Right lung (tissue), 2 donors: ENCODE measurements at regions not wholly inside any gene's neighbourhood (a gene's known extent, or its start where the extent isn't known, plus 50 kb on each side); places are given as distances from the start of the nearest gene placed in this dataset.

Experiments used
- DNase-seq, 2 donors: peaks; one replicate each; pipeline ENCODE4 v3.0.0-alpha.2; 2013

DNA sequence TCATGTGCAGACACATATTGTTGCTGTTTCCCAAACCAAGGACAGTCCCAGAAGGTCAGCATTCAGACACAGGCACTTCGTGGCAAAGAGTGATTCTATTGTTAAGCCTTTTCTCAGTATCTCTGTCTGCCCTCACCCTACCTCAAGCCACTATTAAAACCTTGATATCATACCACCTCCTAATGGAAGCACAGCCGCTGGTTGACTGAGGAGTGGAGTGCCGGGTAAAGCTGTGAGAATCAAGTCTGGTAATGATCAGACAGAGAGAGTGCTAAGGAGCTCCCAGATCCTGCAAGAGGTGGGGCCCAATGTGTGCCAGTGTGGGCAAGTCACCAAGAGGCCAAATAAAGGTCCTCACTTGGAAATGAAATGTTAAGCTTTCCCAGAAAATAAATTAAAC, 819.5 kb downstream of the BCL11A start:
- no peak for DNase-seq

DNA sequence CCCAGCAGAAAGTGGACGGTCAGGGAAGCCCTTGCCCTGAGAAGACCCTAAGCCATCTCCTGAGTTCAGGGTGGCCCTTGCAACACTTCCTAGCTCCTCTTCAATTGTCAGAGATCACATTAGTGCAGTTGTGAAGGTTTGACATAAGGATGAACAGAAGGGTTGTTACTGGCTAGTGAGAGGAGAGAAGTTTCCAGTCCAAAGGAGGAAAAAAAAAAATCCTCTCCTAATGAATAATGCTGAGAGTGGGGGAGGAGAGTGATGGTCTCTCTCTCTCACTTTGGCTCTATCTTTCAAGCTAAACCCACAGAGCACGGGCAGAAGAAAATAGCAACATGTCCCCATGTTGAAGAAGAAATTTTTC, 819.9 kb downstream of the BCL11A start:
- DNase-seq, result no peak

DNA sequence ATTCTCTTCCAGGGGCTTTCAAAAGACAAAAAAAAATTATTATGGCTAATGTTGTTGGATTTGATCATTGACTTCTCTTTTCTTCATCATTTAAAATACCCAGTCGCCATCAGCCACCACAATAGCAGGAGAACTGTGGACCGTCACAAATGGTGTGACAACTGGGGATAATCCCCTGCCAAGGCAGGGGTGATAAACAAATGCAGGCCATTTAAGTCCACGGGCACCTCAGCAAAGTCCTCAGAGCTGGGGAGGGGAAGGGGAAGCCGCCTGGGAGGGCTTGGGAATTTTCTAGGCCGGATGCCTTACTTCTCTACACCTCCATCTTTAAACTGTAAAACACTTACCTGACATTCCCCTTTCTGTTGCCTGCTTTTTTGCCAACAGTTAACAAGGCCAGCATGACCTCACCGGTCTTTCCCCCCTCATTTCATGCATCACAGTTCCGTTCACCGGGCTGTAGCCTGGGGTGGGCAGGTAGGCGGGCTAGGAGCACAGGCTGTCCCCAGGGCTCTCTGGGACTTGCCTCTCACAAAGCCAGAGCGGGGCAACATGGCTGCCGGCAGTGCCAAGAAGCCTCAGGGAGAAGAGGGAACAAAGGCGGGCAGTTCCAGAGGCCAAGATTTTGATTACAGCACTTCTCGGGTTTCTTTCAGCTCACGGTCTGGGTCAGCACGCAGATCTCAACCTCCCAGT, 820.4 kb downstream of the BCL11A start:
- no peak for DNase-seq

DNA sequence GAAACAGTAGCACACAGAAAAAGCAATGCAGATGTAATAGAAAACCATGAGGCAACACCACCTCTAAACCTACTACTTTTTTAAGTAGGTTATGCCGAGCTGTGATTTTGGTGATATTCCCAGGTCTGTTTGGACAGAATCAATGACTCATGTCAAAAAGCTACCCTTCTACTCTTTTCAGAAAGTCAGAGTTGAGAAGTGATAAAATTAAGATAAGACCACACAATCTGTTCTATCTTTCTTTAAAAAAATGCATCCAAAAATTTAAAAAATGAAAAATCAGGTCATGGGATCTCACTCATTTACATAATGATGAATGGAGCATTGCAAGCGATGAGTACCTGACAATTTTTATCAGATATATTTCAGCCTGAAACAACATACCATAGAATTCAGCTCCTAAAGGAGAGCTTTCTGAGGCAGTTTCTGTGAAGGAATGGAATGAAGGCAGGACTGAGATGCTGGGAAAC, 826.3 kb downstream of the BCL11A start:
- DNase-seq, result no peak

DNA sequence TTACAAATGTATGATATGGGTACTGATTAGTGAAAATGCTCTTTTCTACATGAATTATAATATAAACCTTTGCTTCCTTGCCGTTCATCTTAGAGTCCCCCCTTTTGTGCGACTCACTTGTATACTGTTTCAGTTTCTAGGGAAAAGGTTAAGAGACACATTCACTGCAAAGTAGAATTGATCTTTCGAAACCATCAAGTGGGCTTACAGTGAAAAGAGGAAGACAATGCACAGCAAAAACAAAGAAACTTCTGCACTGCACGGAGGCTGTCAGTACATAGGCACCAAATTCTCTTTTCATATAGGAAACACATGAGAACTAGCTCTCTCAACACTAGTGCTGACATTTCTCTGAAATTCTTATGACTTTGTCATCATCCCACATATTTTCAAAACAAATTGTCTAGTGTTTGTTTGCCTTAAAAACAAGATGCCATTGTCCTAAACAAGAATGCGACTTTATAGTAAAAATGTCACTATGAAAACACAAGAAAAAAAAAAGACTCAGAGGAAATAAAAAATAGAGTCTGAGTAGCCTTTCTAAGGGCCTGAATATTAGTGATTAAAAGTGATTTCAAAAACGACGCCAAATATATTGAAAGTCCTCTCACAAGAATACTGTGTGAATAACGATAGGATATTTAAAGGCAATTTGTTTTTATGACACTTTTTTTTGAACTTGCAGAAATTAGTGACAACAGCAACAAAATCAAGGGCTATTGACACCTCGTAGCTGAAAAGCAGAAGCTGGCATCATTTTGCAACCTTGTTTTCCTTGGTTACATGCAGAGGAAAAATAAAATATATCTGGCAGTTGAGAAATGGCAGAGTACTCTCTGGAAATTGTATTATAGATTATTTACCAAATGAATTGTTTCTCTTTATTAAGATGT, 827.0 kb downstream of the BCL11A start:
- no peak for DNase-seq

DNA sequence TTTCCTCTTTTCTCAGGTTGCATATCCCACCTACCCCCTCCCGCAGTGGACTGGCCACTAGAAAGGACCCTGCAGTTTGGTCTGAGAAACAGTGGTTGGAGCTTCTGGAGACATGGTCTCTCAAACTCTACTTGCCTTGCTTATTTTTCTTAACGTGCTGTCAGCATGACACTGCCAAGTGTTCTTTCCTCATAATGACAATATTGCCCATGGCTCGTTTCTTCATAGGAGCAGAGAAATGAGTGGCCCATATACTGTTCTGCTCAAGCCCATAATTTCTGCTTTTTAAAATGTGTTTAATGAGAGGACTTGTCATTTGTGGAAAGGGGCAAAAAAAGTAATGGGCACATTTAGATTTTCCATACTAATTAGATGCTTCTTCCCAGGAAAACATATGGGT, 828.7 kb downstream of the BCL11A start:
- DNase-seq, result no peak

DNA sequence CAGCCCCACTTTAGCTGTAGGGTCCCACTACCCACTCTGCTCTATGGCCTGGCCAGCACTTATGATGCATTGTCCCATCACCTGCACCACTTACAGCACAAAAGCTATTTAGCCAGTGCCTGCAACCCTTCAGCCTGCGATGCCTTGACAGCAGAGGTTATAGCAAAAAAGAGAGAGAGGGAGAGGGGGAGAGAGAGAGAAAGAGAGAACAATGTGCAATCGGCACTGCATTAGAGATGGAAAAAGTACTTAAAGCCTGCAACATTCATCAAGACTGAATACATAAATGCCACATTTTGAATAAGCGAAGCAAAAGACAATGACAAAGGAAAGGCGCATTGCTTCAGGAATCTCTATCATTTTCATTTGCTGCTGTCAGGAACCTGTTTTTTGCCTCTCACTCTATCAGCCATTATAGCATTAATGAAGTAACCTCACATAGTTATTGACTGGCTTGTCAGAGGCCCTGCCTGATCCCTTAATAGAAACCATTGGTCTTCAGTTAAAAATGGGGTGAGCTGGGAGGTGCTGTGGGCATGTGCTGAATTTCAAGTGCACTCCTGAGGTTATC, 833.1 kb downstream of the BCL11A start:
- DNase-seq, result no peak

DNA sequence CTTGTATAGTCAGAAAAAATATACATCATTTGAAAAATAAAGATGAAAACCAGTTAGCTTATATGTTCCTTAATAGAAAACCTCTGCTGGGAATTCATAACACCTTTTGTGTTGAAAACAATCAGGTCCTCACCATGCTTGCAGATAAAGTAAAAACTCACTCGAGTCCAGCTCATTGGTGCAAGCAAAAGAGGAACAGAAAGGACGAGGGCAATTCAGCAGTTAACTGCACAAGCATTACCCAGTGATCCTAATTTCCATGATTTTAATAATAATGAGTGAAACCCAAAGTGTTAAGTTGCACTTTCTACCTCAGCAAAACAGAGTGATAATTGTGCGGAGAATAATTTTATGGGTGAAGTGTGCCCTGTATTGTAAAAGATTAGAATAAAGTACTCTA, 839.9 kb downstream of the BCL11A start:
- DNase-seq, result no peak

DNA sequence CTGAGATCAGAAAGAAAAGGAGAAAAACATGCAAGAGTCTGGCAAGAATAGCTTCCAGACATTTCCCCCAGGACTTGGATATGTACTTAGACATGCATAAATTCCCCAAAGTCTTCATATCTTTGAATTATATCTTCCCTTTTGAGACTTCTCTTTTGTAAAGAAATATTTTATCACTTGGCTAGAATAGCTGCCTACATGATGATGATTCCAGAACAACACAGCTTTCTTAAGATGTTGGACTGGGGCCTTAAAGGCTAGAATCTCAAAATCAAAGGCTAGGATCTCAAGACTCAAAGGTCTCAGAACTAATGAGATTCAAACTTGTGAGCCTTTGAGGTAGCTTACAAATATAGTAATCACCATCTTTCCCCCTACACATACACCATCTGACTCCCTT, 842.3 kb downstream of the BCL11A start:
- DNase-seq, result no peak

DNA sequence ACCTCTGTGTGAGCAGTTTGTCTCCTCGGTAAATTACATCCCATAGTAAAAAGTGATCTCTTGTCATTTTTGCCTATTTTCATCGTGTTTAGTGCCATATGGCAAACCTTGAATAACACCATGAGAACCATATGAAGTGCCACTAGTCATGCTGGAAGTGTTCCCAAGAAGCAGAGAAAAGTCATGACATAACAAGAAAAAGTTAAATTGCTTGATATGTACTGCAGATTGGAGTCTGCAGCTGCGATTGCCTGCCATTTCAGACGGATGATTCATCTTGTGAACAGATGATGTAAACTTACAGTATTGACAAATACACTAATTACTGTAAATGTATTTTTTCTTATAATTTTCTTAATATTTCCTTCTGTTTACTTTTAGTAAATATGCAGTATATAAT, 846.7 kb downstream of the BCL11A start:
- DNase-seq, result no peak

DNA sequence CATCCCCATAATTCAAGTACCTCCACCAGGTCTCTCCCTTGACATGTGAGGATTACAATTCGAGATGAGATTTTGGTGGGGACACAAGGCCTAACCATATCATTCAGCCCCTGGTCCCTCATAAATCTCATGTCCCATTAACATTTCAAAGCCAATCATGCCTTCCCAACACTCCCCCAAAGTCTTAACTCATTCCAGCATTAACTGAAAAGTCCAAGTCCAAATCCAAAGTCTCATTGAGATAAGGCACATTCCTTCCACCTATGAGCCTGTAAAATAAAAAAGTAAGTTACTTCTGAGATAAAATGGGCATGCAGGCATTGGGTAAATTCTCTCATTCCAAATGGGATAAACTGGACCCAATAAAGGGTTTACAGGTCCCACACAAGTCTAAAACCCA, 849.7 kb downstream of the BCL11A start:
- no peak for DNase-seq

DNA sequence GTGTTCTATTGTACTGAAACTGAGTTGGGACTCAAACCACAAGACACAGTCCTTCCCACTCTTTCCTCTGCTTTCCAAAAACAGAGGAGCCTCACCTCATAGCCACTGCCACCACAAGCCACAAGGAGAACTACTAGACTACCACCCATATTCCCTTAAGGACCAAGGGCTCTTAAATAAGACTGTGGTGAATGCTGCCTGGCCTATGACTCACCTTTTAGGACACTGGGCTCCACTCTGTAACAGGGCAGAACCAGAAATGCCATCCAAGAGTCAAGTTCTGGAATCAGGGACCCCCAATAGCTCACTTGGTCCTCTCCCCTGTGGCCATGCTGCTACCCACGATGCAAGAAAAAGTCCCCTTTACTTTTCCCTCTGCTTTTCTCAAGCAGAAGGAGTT, 851.4 kb downstream of the BCL11A start:
- no peak for DNase-seq

DNA sequence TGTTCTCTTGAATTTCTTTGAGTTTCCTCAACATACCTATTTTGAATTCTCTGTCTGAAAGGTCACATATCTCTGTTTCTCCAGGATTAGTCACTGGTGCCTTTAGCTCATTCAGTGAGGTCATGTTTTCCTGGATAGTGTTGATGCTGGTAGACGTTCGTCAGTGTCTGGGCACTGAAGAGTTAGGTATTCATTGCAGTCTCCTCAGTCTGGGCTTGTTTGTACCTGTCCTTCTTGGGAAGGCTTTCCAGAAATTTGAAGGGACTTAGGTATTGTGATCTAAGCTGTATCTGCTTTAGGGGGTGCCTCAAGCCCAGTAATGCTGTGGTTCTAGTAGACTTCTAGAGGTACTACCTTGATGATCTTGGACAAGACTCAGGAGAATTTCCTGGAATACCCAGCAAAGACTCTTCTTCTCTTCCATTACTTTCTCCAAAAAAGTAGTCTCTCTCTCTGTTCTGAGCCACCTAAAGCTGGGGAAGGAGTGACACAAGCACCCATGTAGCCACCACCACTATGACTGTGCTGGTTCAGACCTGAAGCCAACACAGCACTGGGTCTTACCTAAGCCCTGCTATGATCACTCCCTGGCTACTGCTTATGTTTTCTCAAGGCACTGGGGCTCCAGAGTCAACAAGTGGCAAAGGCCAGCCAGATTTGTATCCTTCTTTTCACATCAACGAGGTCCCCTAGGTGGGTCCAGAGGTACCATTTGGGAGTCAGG, 852.0 kb downstream of the BCL11A start:
- no peak for DNase-seq

DNA sequence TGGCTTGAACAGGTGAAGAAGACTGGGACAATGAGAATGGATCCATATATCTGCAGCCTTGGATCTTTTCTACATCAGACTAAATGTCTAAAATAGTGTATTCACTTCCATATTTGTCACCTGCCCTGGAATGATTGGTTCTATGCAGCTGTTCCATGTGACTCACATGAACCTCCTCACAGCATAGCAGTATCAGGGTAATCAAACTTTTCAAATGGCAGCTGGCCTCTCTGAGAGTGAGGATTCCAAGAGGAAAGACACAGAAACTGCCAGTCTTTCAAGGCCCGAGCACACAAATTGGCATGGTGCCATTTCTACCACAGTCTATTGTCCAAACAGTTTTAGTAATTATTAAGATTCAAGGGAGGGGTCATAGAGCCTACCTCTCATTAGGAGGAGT, 859.3 kb downstream of the BCL11A start:
- no peak for DNase-seq

DNA sequence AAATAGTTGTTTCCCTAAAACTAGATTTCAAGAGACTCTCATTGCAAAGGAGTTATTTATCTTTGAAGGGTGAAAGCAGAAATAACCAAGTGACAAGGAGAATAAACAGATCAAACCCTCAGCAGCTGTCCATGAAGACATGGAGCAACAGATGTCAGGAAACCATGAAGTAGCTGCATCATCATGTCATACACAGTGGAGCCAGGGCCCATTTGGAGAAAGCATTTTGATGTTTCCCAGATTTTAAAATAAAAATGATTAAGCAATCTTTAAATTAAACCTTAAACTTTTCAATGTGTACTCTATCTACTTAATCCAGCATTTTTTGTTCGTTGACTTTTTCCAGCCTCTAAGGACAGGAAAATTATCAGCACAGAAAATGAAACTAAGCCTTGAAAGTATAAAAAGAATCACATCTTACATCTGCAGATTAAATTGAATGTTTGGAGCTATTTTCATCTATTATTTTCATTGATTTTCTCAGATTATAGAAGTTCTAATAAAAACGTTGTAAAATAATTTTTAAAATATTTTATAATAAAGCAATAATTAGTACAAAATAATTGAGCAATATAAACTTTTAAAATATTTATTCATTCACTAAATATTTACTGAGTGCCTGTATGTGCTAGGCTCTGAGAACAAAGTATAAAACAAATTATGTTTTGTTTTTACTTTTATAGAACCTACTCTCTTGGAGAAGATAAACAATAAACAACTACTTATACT, 860.1 kb downstream of the BCL11A start:
- peak; percentile 19 to 35 for DNase-seq

DNA sequence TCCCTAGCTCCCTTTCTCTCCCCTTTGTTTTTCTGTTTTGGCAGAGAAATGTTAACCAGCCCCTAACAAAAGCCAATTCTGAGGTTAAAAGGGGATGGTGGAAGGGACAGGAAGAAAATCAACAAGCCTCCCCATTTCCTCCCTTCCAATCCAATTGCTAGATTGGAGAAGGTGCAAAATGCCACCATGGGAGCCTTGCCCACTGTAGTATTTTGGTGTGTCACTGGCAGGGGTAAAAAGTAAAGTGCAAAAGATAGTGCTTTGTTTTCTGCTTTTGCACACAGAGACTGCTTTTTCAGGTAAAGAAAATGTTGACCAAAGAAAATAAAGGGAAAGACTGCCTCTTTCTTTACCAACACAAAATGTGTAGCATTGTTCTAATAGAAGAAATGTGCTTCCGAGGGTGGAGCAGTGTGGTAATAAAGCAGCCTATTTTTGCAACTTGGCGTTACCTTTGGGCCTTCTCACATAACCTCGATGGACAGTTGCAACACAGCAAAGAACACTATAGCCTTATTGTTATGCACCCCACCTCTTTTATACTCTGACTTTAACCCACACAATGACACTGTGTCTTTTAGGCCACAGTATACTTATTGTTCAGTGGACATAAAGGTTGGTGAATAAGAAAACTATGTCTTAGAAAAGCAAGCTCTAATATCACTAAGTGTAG, 861.8 kb downstream of the BCL11A start:
- DNase-seq, result no peak

DNA sequence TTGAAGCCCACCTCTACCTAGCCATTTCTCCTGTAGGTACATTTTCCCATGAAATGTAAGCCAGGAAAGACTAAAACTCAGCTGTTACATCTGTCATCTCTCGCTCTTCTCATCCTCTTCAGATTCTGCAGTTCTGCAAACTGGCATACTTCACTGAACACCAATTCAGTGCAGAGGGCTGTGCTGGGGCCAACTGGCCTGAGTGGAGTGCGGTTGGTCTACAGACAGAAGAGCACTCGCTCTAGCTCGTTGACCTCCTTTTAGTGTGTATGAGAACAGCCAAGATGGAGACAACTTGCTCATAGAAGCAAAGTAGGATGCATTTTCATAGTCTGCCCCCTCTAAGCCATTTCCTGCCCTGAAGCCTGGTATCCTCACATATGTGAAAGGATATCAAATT, 862.6 kb downstream of the BCL11A start:
- DNase-seq, result no peak

DNA sequence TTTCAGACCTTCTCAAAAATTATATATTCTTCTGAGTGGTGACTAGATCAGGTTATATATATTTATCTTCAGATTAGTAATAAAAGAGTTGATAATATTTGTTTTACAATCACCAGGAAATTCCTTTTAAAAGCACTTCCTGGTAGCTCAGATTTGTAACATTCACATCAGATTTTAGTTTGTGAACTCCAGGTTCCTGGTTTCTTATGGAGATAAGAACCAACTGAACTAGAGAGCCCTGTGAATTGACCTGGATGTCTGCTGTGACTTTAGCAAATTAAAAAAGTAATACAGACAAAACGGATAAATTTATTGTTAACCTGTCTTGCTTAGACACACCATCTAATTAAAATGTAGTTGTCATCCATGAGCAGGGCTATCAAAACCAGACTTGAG, 868.7 kb downstream of the BCL11A start:
- no peak for DNase-seq

DNA sequence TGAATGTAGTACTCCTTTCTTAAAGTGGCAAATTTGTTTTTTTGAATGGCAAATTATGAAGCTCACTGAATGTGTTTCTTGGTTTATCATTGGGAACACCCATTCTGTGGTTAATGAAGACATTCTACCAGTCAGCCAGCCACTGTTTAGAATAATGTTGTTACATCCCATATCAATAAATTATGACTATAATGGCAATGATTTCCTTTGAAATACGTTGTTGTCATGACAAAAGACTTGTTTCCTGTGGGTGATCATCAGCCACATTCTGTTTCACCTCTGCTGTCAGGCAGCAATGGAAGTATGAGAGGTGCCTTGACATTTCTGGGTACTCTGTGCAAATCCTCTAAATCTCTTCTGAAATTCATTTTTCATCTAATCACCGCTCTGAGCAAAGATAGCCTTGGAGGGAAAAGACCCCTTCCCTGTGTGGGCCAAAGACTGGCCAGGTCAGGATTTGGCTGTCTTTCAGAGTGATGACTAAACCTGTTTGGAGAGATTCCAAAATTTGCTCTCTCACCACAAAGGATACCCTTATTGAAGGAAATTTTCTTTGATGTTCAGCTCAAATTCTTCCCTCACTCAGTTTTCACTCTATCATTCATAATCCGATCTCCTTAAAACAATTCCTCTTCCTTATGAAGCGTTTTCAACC, 869.2 kb downstream of the BCL11A start:
- no peak for DNase-seq

DNA sequence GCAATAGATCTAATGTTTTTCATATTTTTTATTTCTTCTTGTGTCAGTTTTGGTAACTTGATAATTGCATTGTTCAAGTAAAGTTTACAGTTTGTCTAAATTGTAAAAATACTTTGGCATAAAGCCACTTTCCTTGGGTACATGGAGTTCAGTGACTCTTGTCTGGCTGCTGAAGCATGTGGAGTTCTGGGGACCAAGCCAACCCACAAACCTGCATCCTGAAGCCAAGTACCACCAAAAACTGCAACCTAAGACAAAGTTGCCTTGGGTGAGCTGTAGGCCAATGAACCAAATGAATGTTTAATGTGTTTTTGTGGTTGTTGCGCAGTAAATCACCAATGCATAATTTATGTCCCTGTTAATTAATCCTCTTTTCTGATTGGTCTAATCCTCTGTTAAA, 872.6 kb downstream of the BCL11A start:
- DNase-seq, result no peak

DNA sequence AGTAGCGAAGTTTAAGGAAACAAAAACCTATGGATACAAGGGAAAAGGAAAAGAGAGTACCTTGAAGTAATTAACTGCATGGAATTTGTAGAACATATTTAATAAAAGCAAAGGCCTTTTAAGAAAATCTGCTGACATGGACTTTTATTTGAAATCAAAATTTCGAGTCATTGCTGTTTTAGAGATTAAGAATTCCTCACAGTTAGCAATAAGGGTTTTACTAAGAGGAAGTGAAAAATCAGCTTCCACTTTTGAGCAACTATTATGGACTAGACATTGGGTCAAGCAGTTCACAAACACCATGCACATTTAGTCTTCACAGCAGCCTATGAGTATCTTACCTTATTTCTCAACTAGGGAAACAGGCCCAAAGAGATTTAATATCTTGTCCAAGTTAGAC, 876.3 kb downstream of the BCL11A start:
- no peak for DNase-seq
